ENCODE measurements at regions not wholly inside any gene's neighbourhood (a gene's known extent, or its start where the extent isn't known, plus 50 kb on each side); places are given as distances from the start of the nearest gene placed in this dataset.

DNA sequence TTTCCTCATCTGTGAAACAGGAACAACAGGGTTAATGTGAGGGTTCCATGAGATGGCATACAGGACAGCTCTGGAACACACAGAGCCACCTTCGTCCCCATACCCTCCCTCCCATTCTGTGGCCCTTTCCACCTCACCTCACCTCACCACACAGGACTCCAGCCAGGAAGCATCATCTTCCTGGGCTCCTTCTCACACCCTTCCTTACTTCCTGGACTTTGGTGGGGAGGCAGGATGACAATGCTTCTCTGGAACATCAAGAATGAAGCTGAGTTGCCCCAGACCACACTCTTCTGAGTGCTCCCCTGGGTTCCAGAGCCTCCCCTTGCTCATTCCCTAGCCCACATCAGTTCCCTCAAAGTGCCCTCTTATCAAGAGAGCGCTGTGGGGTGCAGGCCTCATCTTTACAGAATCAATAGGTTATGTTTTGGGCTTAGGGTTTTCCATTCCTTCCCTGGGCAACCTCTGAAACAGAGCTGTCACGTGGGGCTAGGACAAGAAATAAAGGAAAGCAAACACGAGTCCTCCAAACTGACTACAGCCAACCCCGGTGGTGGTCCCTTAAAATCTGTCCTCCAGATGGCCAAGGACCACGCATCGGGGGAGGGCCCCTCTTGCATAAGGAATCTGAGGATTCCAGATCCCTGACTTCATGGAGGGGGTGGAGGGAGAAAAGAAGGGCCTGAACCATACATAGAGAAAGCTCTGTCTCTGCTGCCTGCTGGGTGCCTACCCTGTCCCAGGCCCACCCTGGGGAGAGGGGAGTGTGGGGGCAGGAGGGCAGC is 74.4 kb upstream of the ATP6AP2 start:
- TF ChIP-seq, protein P1, sequence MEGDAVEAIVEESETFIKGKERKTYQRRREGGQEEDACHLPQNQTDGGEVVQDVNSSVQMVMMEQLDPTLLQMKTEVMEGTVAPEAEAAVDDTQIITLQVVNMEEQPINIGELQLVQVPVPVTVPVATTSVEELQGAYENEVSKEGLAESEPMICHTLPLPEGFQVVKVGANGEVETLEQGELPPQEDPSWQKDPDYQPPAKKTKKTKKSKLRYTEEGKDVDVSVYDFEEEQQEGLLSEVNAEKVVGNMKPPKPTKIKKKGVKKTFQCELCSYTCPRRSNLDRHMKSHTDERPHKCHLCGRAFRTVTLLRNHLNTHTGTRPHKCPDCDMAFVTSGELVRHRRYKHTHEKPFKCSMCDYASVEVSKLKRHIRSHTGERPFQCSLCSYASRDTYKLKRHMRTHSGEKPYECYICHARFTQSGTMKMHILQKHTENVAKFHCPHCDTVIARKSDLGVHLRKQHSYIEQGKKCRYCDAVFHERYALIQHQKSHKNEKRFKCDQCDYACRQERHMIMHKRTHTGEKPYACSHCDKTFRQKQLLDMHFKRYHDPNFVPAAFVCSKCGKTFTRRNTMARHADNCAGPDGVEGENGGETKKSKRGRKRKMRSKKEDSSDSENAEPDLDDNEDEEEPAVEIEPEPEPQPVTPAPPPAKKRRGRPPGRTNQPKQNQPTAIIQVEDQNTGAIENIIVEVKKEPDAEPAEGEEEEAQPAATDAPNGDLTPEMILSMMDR (IDR thresholded peaks at IDR 0.05 in 4 of 5, conservative IDR thresholded peaks at IDR 0.05 in 1 of 5), result no peak
- TF ChIP-seq POLR2A (IDR thresholded peaks at IDR 0.05), result no peak
